GM12865 (cell line): ENCODE measurements at regions not wholly inside any gene's neighbourhood (a gene's known extent, or its start where the extent isn't known, plus 50 kb on each side); places are given as distances from the start of the nearest gene placed in this dataset.

Source experiments
- DNase-seq: peaks from one replicate; pipeline ENCODE4 v3.0.0; 2010; ENCODE audit warnings: low read depth
- H3K4me3 ChIP-seq: 2 replicates; pipeline ENCODE4 v1.5.1; 2011; ENCODE audit warnings: mild to moderate bottlenecking, low read depth, low read length, control low read depth
- CTCF ChIP-seq: IDR thresholded peaks from 2 replicates; pipeline ENCODE4 v1.5.1; 2011; ENCODE audit warnings: low read length, control low read depth, low read depth, inconsistent platforms; ENCODE audit not compliant: insufficient read depth; ENCODE audit errors: missing control alignments

GRCh38 chr16:85376292-85377095 is 236.6 kb upstream of the GSE1 start:
- no peak overlapping the region for H3K4me3 ChIP-seq
- TF ChIP-seq CTCF, result no peak
- no peak for DNase-seq

- no peak for TF ChIP-seq CTCF
- no peak for DNase-seq
These were observed 235.6 kb upstream of the GSE1 start for GRCh38 chr16:85377388-85378144.

GRCh38 chr16:85378145-85379040 is 234.7 kb upstream of the GSE1 start:
- DNase-seq, result no peak
- no peak for TF ChIP-seq CTCF
- no peak overlapping the region for H3K4me3 ChIP-seq

More at GRCh38 chr16:85377388-85378144, 235.6 kb upstream of the GSE1 start:
- no peak overlapping the region for H3K4me3 ChIP-seq

GRCh38 chr16:85379041-85380001 is 233.8 kb upstream of the GSE1 start:
- no peak for DNase-seq
- TF ChIP-seq CTCF, result no peak

GRCh38 chr16:85380002-85380395 is 233.1 kb upstream of the GSE1 start:
- H3K4me3 ChIP-seq, result no peak overlapping the region
- DNase-seq, result no peak
- no peak for TF ChIP-seq CTCF

More at GRCh38 chr16:85379041-85380001, 233.8 kb upstream of the GSE1 start:
- H3K4me3 ChIP-seq, result no peak overlapping the region
